Heart left ventricle (tissue), 13 donors: ENCODE measurements at regions not wholly inside any gene's neighbourhood (a gene's known extent, or its start where the extent isn't known, plus 50 kb on each side); places are given as distances from the start of the nearest gene placed in this dataset.

ENCODE experiments used
- POLR2A ChIP-seq, 2 donors: fragments of 450-650 bp; IDR thresholded peaks; one replicate each; pipeline ENCODE4 v1.6.1; 2017; ENCODE audit warnings: antibody characterized with exemption in 2 of 2, mild to moderate bottlenecking in 2 of 2, moderate library complexity in 2 of 2
- TF ChIP-seq, protein P1 (sequence below), 12 donors: fragments of 200-600 bp; sonication (generic) in 4 of 12; IDR thresholded peaks; one replicate each; pipeline versions ENCODE4 v1.5.0 to v1.8.0; 2018 to 2022; ENCODE audit warnings: antibody characterized with exemption in 12 of 12, mild to moderate bottlenecking in 5 of 12
- donor health status: ischemic (EF 13 %, LVEDD 7.1; RV severe dilation, severe dysfunction).
- donor health status: DM: no; HTN: yes; CAD: no.
- donor health status: DM: no; HTN: no; CAD: no.
- donor health status: ischemic (EF 25% LVEDD 6.9; RV normal size, moderate dysfunction).
- donor health status: ischemic (EF 25% LVEDD 5.7; RV mildly dilated, moderate dysfunction).
- donor health status: ischemic (EF 35%, LVEDD 5.7; RV mildly dilated, moderate dysfunction).
- donor health status: nonischemic (EF 11% LVEDD 7.7; RV severe dilation, severe dysfunction).
- donor health status: DM: yes; HTN: yes; CAD: no.
- donor health status: PGD.
- donor health status: ischemic (EF 29% LVEDD 5.4; RV normal size, mild dysfunction).
- donor health status: nonischemic (EF 23%, LVEDD 6.1; RV moderate dilation, normal function).

DNA sequence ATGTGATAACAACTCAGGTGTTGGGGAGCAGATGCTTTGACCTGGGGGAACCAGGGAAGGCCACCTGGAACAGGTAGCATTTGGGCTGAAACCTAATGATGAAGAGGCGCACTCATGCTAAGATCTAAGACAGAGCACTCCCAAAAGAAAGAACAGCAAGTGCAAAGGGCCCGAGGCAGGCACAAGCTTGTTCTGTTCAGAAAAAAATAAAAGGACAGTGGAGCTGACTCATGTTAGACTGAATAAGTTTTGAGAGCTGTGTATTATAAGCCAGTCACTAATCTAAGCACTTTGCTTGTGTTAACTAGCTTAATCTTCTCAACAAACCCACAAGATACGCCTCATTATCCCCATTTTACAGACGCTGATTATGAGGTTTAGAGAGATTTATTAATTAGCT is 90.1 kb downstream of the MATN1 start:
- TF ChIP-seq POLR2A (IDR thresholded peaks at IDR 0.05): no peak
- TF ChIP-seq, protein P1, sequence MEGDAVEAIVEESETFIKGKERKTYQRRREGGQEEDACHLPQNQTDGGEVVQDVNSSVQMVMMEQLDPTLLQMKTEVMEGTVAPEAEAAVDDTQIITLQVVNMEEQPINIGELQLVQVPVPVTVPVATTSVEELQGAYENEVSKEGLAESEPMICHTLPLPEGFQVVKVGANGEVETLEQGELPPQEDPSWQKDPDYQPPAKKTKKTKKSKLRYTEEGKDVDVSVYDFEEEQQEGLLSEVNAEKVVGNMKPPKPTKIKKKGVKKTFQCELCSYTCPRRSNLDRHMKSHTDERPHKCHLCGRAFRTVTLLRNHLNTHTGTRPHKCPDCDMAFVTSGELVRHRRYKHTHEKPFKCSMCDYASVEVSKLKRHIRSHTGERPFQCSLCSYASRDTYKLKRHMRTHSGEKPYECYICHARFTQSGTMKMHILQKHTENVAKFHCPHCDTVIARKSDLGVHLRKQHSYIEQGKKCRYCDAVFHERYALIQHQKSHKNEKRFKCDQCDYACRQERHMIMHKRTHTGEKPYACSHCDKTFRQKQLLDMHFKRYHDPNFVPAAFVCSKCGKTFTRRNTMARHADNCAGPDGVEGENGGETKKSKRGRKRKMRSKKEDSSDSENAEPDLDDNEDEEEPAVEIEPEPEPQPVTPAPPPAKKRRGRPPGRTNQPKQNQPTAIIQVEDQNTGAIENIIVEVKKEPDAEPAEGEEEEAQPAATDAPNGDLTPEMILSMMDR (IDR thresholded peaks at IDR 0.05): no peak
